Spleen (tissue), 7 donors: ENCODE measurements at regions not wholly inside any gene's neighbourhood (a gene's known extent, or its start where the extent isn't known, plus 50 kb on each side); places are given as distances from the start of the nearest gene placed in this dataset.

Experiments
- POLR2AphosphoS5 ChIP-seq, 3 donors: sonication (generic); formaldehyde crosslinking; IDR thresholded peaks; one replicate each; pipeline ENCODE4 v1.5.1; 2017; ENCODE audit warnings: antibody characterized with exemption in 3 of 3
- TF ChIP-seq, protein P1 (sequence below), 11 experiments: fragments of 200-600 bp in 7 of 11; fragments of 450-650 bp in 4 of 11; sonication (generic) in 4 of 11; IDR thresholded peaks in 8 of 11; conservative IDR thresholded peaks in 3 of 11; 1 replicate in 7 of 11; 2 replicates in 4 of 11; pipeline versions ENCODE4 v1.4.0 to v1.8.0; 2016 to 2021; ENCODE audit warnings: antibody characterized with exemption in 11 of 11, inconsistent platforms in 4 of 11, mild to moderate bottlenecking in 1 of 11
- donor health status: DM: no; HTN: no; CAD: no; lungs with moderate emphysema.
- donor health status: DM: no; HTN: no; CAD: no.
- donor health status: DM: no; HTN: no; CAD: no.

- TF ChIP-seq, protein P1, sequence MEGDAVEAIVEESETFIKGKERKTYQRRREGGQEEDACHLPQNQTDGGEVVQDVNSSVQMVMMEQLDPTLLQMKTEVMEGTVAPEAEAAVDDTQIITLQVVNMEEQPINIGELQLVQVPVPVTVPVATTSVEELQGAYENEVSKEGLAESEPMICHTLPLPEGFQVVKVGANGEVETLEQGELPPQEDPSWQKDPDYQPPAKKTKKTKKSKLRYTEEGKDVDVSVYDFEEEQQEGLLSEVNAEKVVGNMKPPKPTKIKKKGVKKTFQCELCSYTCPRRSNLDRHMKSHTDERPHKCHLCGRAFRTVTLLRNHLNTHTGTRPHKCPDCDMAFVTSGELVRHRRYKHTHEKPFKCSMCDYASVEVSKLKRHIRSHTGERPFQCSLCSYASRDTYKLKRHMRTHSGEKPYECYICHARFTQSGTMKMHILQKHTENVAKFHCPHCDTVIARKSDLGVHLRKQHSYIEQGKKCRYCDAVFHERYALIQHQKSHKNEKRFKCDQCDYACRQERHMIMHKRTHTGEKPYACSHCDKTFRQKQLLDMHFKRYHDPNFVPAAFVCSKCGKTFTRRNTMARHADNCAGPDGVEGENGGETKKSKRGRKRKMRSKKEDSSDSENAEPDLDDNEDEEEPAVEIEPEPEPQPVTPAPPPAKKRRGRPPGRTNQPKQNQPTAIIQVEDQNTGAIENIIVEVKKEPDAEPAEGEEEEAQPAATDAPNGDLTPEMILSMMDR (IDR thresholded peaks at IDR 0.05 in 8 of 11, conservative IDR thresholded peaks at IDR 0.05 in 3 of 11) = no peak
- TF ChIP-seq POLR2AphosphoS5 (IDR thresholded peaks at IDR 0.05) = no peak
These were observed 198.9 kb upstream of the MDGA2 start for GRCh38 chr14:47874350-47874749.
